Peyer's patch (tissue), 4 donors: ENCODE measurements at regions not wholly inside any gene's neighbourhood (a gene's known extent, or its start where the extent isn't known, plus 50 kb on each side); places are given as distances from the start of the nearest gene placed in this dataset.

Source experiments
- CTCF ChIP-seq, 6 experiments: fragments of 450-650 bp in 4 of 6; fragments of 200-600 bp in 2 of 6; sonication (generic) in 1 of 6; IDR thresholded peaks; one replicate each; pipeline ENCODE4 v1.5.1; 2017 to 2019; ENCODE audit warnings: antibody characterized with exemption in 6 of 6, mild to moderate bottlenecking in 3 of 6, moderate library complexity in 1 of 6
- POLR2A ChIP-seq, 2 donors: fragments of 450-650 bp; IDR thresholded peaks; one replicate each; pipeline ENCODE4 v1.5.1; 2017; ENCODE audit warnings: antibody characterized with exemption in 2 of 2, mild to moderate bottlenecking in 2 of 2, moderate library complexity in 2 of 2

GRCh38 chr14:73776194-73776537, 62.0 kb upstream of the PNMA1 start:
- TF ChIP-seq CTCF (IDR thresholded peaks at IDR 0.05): no peak
- TF ChIP-seq POLR2A (IDR thresholded peaks at IDR 0.05): no peak
